GM04503 (cell line): ENCODE measurements at regions not wholly inside any gene's neighbourhood (a gene's known extent, or its start where the extent isn't known, plus 50 kb on each side); places are given as distances from the start of the nearest gene placed in this dataset.

Source experiments
- DNase-seq: peaks from one replicate; pipeline ENCODE4 v3.0.0-alpha.2; 2012; ENCODE audit warnings: low read depth

DNA sequence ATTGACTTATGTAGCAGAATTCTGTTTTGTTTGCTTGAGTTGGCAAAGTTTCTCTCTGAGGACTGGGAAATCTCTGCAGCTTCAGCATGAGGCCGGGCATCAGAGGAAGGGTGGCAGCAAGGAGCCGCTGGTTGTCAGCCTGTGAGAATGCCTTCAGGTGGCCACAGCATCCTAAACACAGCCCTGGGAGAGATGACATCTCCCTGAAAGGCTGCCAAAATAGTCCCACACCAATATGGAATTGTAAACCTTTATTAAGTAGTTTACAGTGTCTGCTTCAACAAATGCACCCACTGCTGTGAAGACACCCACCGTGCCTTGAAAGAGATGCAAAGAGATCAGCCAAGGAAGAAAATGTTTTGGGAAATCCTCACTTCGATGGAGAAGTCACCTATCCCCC is 609.7 kb upstream of the ARRDC4 start:
- DNase-seq: no peak

DNA sequence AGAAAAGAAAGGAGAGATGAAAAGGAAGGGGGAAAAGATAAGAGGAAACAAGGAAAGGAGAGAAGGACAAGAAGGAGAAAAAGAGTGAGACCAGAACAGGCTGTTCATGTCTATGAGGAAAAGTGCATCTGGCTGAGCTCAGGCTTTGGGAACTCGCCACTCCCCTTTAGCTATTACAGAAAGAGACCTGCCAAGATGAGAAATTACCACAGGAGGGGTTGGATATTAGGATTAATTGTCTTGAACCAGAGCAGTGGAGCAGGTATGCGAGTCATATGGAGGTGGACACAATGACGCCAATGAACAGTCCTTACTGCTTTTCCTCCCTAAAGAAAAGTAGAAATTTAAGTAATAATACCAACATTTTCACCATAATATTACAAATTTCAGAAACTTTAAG is 577.0 kb upstream of the ARRDC4 start:
- no peak for DNase-seq

DNA sequence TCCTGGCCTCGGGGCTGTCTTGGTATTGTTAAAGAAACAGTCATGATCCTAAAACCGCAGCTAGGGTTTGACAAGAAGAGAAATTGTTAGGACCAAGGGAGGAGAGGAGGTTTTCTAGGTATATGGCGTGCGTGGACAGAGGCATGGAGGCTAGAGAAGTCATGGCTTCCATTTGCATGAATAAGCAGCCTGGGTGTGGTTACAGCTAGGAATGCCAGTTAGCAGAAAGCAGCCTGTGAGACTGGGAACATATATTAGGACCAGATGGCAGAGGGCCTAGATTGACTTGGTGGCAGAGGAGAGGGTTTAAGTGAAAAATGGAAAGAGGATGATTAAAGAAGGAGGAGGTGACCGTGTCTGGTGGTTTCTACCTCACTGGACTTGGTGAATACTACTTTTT is 573.6 kb upstream of the ARRDC4 start:
- no peak for DNase-seq

DNA sequence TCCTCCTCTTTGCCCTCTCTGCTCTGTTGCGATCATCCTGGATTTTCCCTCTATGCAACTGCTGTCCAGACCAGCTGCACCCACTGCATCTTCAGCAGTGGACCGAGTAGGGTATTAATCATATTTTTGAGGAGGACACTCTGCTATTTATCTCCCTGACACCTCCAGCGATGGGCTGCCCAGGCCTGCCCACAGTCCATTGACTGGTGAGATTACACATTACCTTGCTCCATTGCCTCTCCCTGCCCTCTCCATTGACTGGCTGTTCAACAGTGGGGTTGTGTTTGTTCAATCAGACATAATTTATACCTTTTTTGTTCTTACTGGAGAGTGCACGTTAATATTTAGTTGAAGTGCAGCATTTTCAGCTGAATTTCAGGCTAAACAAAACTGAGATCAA is 559.3 kb upstream of the ARRDC4 start:
- no peak for DNase-seq

DNA sequence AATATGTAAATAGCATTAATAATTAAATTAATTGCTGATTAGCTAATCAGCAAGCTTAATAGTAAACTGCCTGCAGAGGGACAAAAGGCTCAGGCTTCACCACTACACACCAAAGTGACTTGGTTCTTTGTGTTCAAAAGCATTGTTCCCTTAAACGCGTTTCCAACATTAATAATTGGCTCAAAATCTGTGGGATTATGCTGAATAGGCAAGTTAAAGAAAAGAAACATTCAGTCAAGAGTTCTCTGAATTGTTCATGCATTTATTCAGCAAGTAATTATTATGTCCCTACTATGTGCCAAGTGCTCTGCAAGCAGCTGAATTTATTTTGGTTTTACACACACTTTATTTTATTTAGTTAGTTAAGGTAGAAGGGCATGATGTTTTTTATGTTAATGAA is 558.5 kb upstream of the ARRDC4 start:
- DNase-seq: no peak

DNA sequence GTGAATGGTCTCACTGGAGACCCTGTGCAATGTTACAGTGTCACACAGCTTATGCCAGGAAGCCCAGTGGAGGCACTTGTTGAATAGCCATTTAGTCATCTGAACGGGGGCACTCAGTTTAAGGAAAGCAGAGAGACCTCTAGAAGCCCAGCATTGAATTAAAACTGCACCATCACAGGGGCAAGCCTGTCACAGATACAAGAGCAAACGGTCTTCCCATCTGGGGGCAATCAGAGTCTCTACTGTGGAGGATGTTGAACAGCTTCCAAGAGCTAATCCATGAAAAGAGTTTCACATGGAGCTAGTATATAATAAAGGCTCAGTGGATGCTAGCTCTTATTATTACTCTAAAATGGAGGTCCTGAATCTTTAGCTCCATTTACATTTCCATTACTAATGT is 553.7 kb upstream of the ARRDC4 start:
- no peak for DNase-seq

DNA sequence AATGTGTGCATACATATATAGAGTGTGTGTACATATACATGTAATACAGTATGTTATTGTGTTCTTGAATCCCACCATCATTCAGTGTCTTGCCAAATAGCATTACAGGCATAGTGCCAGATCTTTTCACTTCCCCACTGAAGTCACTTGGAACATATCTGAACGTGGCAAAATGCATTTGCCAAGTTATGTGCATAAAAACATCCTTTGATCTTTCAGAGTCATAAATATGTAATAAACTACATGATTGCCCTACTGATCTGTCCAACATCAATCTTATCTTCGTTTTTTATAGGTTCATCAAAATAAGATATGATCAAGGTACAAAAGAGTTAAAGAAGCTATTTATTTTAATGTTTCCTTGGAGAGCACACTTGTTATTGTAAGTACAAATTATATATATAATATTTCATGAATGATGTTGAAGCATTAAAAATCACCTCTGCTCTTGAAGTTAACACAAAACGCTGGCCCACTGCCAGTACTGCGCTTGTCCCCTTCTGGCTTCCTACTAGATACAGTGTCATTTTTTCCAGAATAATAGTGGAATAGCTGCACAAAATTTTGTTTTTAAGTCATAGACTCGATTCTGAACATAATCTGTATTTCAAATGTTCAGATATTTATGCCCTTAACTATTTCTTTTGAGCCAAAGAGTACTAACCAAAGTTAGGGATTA is 549.5 kb upstream of the ARRDC4 start:
- no peak for DNase-seq

DNA sequence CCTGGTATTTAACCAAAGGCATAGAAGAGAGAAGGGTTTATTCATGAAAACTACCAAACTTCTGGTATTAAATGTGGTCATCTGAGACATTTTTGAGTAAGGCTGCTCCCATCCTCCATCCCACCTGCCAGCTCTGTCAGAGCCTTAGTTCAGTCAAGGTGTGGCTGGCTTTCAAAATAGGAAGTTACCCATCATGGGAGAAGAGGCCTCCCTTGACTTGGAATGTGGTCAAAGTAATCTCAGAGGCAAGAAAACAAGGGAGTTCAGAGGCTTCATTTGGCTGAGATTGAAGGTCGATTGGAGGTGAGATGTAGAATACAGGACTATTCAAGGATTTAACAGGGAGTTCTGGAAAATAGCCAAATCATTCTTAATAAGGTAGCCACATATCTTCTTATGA is 540.4 kb upstream of the ARRDC4 start:
- DNase-seq: no peak

DNA sequence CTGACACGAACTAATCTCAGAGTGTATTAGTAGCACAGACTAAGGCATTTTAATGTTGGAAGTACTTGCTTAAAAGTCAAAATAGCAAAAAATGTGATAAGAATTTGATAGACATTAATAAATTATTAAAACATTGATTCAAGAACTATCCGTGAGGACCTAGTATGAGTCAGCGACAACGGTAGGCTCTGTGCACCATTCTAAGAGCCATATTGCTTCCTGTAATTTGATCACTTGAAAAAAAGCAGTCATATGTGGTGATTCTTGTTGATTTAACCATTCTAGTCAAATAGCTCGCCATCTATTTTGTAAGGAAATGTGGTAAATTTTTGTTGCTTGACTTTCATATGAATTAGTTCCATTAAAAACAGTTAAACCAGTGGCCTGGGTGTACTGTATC is 534.9 kb upstream of the ARRDC4 start:
- DNase-seq: no peak

DNA sequence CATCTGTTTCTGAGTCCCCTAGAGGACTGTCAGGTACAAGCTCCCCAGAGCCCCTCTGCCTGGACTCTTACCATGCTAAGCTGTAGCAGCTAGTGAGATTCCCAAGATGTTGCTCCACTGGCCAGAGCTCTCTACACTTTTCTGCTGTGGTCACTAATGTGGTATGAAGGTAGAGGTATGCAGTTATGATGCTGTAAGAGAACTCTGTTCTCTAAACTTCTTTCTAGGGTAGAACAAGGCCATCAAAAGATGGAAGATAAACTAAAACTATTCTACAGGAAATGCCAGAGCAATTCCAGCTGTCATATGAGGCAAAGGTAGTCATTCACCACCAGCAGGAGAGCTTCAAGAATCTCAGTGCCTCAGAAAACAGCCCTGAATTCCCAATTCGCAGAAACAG is 517.4 kb upstream of the ARRDC4 start:
- DNase-seq: no peak

DNA sequence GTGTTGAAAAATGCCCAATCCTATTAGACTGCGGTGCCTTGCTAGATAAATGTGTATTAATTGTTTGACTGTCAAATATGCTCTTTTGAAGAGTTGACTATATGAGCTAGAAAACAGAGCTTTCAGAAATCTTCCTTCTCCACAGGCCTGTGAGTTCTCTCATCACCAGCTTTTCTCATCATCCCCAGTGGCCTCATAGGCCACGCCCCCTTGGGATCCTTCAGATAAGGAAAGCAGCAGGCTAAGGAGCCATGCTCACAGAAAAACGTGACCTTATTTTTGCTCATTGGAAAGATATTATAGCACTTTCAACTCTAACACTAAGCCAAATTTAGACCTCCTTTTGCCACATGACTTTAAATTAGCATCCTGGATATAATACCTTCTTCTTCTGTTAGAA is 514.4 kb upstream of the ARRDC4 start:
- no peak for DNase-seq

DNA sequence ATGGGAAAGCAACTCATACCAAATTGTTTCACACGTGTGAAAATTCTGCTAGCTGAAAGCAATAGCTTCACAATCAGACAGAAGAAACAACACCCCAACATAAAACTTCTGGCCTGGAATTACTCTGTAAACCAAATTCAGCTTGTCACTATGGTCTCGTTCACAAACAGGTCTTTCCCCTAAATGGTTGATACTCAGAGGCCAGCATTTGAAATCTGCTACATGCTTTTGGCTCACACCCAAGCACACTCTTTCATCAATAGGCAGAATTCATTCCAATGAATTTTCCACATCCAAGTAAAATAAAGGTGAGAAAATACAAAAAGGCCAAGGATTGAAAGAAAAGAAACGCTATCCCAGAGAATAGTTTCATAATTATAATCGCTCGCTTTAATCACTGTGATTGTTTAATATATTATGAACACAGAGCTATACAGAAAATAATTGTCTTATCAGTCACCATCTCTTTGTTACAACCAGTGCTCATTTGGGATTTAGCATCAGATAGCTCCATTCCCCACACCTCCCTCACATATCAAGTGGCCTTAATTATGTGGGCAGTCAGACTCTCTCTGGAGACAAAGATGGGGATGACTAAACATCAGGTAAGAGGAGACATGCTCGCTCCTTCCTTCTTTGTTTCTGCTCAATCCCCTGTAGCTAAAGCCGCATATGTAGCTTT is 503.8 kb upstream of the ARRDC4 start:
- DNase-seq: no peak

DNA sequence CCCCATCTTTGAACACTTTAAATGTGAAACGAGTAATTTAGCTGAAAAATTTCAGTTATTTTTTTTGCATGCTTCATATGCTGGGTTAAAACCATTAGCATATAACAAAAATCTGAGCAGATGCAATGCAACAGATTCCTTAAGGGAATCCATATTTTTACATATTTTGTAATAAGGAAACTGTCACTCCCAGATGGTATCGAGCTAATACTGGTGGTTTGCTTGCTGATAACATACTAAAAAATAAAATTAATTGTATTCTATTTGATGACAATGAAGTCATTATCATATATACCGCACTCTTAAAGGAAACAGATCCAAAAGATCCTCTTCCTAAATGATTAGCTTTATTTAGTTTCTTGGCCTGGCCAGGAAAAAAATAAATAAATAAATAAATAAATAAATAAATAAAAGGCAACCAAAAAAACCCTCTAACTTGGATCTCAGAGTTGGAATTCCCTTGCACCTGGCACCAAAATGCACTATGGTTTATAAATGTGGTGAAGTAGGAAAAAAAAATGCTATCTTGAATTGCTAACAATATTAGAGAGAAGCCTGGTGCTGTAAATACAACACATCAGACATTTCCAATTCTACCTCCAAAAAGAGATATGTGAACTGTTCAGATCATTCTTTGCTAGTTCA is 503.2 kb upstream of the ARRDC4 start:
- no peak for DNase-seq

DNA sequence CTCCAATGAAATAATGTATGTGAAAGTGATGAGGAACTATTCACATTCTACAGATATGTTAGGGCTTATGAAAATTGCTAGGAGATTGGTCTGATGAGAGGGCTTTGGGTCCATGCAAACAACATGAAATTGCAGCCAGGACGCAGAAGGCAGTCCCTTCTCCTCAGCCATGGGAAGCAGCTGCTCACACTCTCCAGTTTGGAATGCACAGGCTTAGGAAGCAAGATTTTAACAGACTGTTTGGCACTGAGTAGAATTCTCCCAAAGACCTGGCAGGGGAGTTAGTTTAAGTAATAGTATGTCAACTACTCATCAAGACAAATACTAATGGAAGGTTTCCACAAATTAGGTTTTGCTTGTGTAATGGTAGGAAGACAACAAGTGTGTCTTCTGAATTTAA is 500.7 kb upstream of the ARRDC4 start:
- DNase-seq: no peak

DNA sequence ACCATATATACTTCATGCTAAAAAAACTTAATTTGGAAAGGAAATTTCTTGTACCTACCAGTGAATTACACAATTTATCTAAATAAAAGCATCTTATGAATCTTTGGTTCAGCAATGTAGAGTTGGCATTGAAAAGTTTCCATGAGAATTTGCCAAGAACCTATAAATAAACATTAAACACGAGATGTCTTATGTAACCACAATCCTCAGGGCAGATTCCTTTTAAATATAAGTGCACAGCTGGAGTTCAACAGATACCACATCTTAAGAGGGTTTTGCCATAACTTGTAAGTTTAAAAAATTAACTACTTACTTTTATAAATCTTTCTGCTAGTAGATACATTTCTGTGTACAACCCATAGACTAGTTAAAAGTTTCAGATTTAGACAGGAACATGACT is 499.3 kb upstream of the ARRDC4 start:
- no peak for DNase-seq

DNA sequence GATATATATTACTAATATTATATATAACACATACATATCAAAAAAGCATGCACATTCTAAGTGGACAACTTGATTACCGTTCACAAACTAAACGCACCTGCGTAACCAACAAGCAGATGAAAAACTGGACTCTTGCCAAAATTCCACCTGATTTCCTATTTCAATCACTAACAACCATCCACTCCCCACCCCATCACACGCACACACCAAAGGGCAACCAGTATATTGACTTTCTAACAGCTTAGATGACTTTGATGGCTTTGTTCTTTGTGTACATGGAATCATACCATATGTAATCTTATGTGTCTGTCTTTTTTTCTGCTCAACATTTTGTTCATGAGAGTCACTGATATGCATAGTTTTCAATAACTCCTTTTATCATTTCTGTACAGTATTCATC is 496.8 kb upstream of the ARRDC4 start:
- DNase-seq: no peak

DNA sequence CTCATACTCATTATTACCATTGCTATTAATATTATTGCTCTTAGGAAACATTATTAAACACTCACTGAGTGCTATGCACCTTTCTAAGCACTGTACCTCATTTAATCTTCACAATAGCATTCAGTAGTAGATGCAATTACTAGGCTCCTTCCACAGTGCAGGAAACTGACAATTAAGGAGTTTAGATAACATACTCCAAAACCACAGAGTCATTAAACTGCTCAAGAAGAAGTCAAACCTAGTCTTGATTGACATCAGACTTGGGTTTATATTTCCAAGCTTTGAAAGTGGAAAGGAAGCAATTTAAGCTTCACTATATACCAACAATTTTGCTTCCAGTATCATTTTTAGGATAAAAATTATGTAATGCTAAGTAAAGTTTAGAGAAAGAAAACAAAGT is 490.1 kb upstream of the ARRDC4 start:
- no peak for DNase-seq

DNA sequence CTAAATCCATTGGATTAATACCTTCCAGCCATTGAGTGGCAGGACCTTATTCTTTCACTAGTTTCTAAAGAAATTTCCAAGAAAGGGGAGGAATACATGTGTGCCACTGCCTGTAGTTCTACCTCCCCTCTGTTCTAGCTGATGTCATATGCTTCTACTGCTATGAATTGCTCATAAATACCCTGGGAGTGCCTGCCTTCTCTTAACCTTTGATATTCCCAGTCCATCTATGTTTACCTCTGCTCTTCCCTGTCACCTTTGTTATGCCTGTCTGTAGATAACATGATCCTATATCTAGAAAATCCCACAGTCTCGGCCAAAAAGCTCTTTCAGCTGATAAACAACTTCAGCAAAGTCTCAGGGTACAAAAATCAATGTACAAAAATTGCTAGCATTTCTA is 486.9 kb upstream of the ARRDC4 start:
- no peak for DNase-seq

DNA sequence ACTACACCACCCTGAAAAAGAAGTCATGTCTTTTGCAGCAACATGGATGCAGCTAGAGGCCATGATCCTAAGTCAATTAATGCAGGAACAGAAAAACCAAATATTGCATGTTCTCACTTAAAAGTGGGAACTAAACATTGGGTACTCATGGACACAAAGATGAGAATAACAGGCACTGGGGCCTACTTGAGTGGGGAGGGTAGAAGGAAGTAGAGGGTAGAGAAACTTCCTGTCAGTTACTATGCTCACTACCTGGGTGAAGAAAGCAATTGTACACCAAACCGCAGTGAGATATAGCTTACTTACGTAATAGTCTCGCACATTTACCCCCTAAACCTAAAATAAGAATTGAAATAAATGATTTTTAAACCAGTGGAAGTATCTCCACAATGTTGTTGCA is 480.5 kb upstream of the ARRDC4 start:
- no peak for DNase-seq

DNA sequence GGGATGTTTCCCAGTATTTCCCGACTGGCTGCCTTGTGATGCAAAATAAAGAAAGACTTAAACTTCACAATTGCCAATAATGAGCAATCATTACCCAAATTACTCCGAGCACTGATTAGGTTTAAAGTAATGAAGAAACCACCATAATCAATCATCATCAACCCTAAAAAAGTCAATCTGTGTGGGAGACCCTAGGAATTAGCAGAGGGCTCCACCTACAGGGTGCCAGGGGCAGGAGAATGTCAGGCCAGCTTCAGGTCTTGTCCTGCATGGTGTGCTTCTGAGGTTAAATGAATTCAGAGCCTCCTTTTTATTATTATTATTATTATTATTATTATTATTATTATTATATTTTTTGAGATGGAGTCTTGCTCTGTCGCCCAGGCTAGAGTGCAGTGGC is 478.0 kb upstream of the ARRDC4 start:
- DNase-seq: no peak

DNA sequence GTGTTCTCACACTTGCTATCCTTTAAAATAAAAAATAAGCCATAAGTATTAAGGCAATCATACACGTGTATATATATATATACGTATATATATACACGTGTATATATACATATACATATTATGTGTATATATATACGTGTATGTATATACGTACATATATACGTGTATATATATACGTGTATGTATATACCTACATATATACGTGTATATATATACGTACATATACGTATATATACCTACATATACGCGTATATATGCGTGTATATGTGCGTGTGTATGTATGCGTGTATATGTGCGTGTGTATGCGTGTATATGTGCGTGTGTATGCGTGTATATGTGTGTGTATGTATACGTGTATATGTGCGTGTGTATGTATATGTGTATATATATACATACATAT is 477.3 kb upstream of the ARRDC4 start:
- no peak for DNase-seq

DNA sequence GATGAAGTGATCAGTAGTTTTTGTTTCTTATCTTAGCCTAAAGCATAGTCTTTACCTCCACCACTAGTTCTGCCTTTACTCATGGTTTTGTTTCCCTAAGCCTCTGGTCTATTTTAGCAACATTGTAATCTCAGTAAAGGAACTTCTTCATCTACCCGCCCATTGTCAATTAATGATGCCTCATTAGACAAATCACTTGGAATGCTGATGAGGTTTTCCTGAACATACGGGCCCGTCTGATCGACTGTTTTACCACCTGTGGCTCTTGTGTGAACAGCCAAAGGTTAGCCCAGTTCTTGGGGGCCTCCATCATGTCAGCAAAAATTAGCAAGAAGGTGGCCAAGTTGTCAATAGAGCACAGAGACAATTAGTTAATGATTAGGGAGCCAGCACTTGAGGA is 470.1 kb upstream of the ARRDC4 start:
- no peak for DNase-seq

DNA sequence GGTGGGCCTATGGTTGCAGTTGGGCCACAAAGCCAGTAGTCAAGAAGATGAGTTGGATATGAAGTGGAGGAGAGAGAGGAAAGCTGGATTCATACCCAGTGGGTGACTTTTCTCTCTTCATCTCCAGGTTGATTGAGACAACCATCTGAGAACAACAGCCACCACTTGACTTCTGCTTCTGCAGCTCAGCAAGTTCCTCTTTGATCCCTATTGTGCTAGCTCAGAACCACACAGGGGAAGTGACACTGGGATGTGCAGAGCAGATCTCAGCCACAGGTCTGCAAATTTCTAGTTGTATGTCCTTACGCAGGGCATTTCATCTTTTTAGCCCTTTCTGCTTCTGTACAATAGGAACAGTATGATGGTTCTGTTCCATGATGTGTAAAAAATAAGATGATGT is 459.2 kb upstream of the ARRDC4 start:
- DNase-seq: no peak

DNA sequence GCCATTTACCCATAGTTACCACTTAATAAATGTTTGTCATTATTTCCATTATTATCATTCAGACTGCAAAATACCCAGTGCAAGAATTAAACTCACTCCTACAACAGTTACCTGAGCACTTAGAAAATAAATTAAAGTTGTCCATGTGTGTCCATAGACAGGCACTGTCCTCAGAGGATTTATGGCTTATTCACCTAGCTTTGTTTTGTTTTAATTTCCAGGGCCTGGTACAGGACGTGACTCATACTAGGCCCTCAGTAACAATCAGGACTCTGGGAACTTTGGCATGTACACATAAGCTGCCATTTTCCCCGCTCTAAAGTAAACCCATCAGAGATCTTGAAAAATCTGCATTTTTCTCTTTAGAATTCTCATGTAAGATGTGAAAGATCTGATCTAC is 458.5 kb upstream of the ARRDC4 start:
- DNase-seq: no peak
